ENCODE measurements at regions not wholly inside any gene's neighbourhood (a gene's known extent, or its start where the extent isn't known, plus 50 kb on each side); places are given as distances from the start of the nearest gene placed in this dataset.

DNA sequence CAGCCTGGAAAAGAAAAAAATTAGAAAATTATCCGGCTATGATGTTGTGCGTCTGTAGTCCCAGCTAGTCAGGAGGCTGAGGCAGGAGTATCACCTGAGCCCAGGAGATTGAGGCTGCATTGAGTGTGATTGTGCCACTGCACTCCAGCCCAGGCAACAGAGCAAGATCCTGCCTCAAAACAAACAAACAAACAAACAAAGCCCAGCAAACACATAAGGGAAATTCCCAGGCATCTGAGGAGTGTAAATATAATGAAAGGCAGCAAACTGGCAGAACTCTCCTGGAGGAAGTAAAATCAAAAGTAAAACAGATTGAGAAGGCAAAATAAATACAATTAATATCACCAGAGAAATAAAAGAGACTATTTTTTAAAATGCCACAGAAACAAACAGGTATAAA, 84.5 kb upstream of the ITGB1 start:
- H3K36me3 Mint-ChIP-seq (ENCODE audit: insufficient read depth in 1 of 3, low read depth in 3 of 3) = 0 out of 7 replicates have a peak, but pooled peaks cover 0 to 5% (median 0%) of the 10 kb centered on the region in 3 experiments
- no peak overlapping the region for H4K91ac ChIP-seq (ENCODE audit: insufficient read length, low read depth, low read length)
- H3K9me3 ChIP-seq (ENCODE audit: control insufficient read depth, low read depth, low read length) = no peaks in the 10 kb centered on the region
- H2BK5ac ChIP-seq (ENCODE audit: insufficient read length, low read length) = no peak overlapping the region
- TF ChIP-seq, protein P1, sequence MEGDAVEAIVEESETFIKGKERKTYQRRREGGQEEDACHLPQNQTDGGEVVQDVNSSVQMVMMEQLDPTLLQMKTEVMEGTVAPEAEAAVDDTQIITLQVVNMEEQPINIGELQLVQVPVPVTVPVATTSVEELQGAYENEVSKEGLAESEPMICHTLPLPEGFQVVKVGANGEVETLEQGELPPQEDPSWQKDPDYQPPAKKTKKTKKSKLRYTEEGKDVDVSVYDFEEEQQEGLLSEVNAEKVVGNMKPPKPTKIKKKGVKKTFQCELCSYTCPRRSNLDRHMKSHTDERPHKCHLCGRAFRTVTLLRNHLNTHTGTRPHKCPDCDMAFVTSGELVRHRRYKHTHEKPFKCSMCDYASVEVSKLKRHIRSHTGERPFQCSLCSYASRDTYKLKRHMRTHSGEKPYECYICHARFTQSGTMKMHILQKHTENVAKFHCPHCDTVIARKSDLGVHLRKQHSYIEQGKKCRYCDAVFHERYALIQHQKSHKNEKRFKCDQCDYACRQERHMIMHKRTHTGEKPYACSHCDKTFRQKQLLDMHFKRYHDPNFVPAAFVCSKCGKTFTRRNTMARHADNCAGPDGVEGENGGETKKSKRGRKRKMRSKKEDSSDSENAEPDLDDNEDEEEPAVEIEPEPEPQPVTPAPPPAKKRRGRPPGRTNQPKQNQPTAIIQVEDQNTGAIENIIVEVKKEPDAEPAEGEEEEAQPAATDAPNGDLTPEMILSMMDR (conservative IDR thresholded peaks at IDR 0.05) = no peak
- no peak overlapping the region for H3K4ac ChIP-seq (ENCODE audit: low read depth, low read length)
- no peak overlapping the region for H2BK120ac ChIP-seq (ENCODE audit: low read depth, low read length, poor library complexity, severe bottlenecking)
- no peak overlapping the region for H3K56ac ChIP-seq (ENCODE audit: insufficient read length, low read depth, low read length)
- WGBS (ENCODE audit: extremely low coverage, insufficient read length, low lambda C conversion rate) = no CpG with 5 or more reads among the region's 2 CpGs
- no peak overlapping the region for H3K27ac ChIP-seq (ENCODE audit: insufficient read length, low read depth, low read length)
- no peak overlapping the region for H4K5ac ChIP-seq (ENCODE audit: insufficient read length, low read depth, low read length)
- no peak overlapping the region for H3K9ac ChIP-seq (ENCODE audit: extremely low read depth, insufficient read length, low read length)
- no peaks in the 10 kb centered on the region for H3K23me2 ChIP-seq (ENCODE audit: insufficient read length, low read depth, low read length, poor library complexity, severe bottlenecking)
- no peaks in the 10 kb centered on the region for H4K20me1 ChIP-seq (ENCODE audit: control insufficient read depth, insufficient read depth, insufficient read length)
- H2AFZ ChIP-seq (ENCODE audit: low read length) = no peak overlapping the region
- no peaks in the 10 kb centered on the region for H3K79me2 ChIP-seq (ENCODE audit: insufficient read depth, low read length)
- no peak overlapping the region for H2BK15ac ChIP-seq (ENCODE audit: low read depth, low read length)
- H3K4me1 Mint-ChIP-seq = peaks cover 49 to 50% of the 10 kb centered on the region in 2 experiments
- H3K18ac ChIP-seq (ENCODE audit: insufficient read length, low read depth, low read length) = no peak overlapping the region
- H2AK5ac ChIP-seq (ENCODE audit: insufficient read length, low read length) = no peak overlapping the region
- no peaks in the 10 kb centered on the region for H3K27me3 ChIP-seq (ENCODE audit: insufficient read depth, low read length)
- H2BK12ac ChIP-seq (ENCODE audit: insufficient read length, low read depth, low read length) = no peak overlapping the region
- no peak for DNase-seq
- no peaks in the 10 kb centered on the region for H3K79me1 ChIP-seq (ENCODE audit: insufficient read depth, low read depth, low read length, poor library complexity, severe bottlenecking)
- H3K9me3 Mint-ChIP-seq = peaks cover 0 to 3% of the 10 kb centered on the region in 2 experiments; a peak in 2 of 5 replicates
- H2BK20ac ChIP-seq (ENCODE audit: low read depth, low read length, poor library complexity, severe bottlenecking) = no peak overlapping the region
- H3K23ac ChIP-seq (ENCODE audit: insufficient read length, low read depth, low read length) = no peak overlapping the region
- H3K4me2 ChIP-seq (ENCODE audit: insufficient read depth, insufficient read length, low read length) = no peak overlapping the region
- peak overlapping the region in 1 of 3 experiments; percentile 42; a peak in 1 of 7 replicates for H3K27ac Mint-ChIP-seq
- no peak overlapping the region; a peak in 1 of 5 replicates for H3K4me3 Mint-ChIP-seq
- no peak overlapping the region for H3T11ph ChIP-seq (ENCODE audit: low read length)
- peaks cover 3% of the 10 kb centered on the region; the same call in 1 of the 2 replicates for H3K27me3 Mint-ChIP-seq (ENCODE audit: low read depth)
- H3K14ac ChIP-seq (ENCODE audit: insufficient read depth, low read length) = no peak overlapping the region
- peaks cover 11% of the 10 kb centered on the region for H3K4me1 ChIP-seq (ENCODE audit: insufficient read depth, low read length)
- H4K8ac ChIP-seq (replicated peaks; ENCODE audit: insufficient read length, low read depth, low read length) = no peak overlapping the region

All from H9 (cell line).